MCF 10A (cell line): ENCODE measurements at regions not wholly inside any gene's neighbourhood (a gene's known extent, or its start where the extent isn't known, plus 50 kb on each side); places are given as distances from the start of the nearest gene placed in this dataset.

ENCODE experiments used
- BruUV-seq: library from RNA; stranded (reverse); fragments of 400-500 nt; replicated peaks from 2 replicates; lab custom pipeline; 2021; lab: Mats Ljungman, UMichigan
- CTCF ChIA-PET: fragments of 300-600 bp; sonication (Branson Sonifier 250); formaldehyde crosslinking; extraction: SDS; loops from one replicate; lab custom pipeline; 2021; ENCODE audit warnings: antibody characterized with exemption, inconsistent platforms; lab: Yijun Ruan, JAX
- POLR2A ChIA-PET: fragments of 300-600, 350-650 bp; sonication (Branson Sonifier 250); formaldehyde crosslinking; extraction: SDS; loops from one replicate; lab custom pipeline; 2020; ENCODE audit warnings: antibody characterized with exemption, inconsistent platforms; lab: Yijun Ruan, JAX
- DNase-seq: peaks from one replicate; pipeline ENCODE4 v3.0.0-alpha.2; 2018; ENCODE audit not compliant: unreplicated experiment
- H3K27ac Mint-ChIP-seq: one replicate; pipeline ENCODE4 v1.8.0; 2022; ENCODE audit warnings: mild to moderate bottlenecking, low read depth, mixed read lengths; ENCODE audit not compliant: unreplicated experiment
- H3K27me3 Mint-ChIP-seq: one replicate; pipeline ENCODE4 v1.8.0; 2022; ENCODE audit warnings: mixed read lengths; ENCODE audit not compliant: insufficient read depth, unreplicated experiment
- H3K36me3 Mint-ChIP-seq: one replicate; pipeline ENCODE4 v1.8.0; 2022; ENCODE audit warnings: mild to moderate bottlenecking, moderate library complexity, mixed read lengths; ENCODE audit not compliant: insufficient read depth, unreplicated experiment
- H3K4me1 Mint-ChIP-seq: one replicate; pipeline ENCODE4 v1.8.0; 2022; ENCODE audit warnings: mixed read lengths; ENCODE audit not compliant: insufficient read depth, unreplicated experiment
- H3K4me3 Mint-ChIP-seq: one replicate; pipeline ENCODE4 v1.8.0; 2022; ENCODE audit warnings: mild to moderate bottlenecking, moderate library complexity, mixed read lengths; ENCODE audit not compliant: unreplicated experiment
- H3K9me3 Mint-ChIP-seq: one replicate; pipeline ENCODE4 v1.8.0; 2022; ENCODE audit warnings: mixed read lengths; ENCODE audit not compliant: unreplicated experiment
- intact Hi-C: fragments of 100-400 bp; cut with micrococcal nuclease; formaldehyde crosslinking; loops from 2 replicates; pipeline ENCODE4 v1.14.1; 2022
- TF ChIP-seq, protein P1 (sequence below): fragments of 200-600 bp; IDR thresholded peaks from one replicate; pipeline ENCODE4 v1.8.0; 2022; ENCODE audit warnings: antibody characterized with exemption, mild to moderate bottlenecking; ENCODE audit not compliant: unreplicated experiment

DNA sequence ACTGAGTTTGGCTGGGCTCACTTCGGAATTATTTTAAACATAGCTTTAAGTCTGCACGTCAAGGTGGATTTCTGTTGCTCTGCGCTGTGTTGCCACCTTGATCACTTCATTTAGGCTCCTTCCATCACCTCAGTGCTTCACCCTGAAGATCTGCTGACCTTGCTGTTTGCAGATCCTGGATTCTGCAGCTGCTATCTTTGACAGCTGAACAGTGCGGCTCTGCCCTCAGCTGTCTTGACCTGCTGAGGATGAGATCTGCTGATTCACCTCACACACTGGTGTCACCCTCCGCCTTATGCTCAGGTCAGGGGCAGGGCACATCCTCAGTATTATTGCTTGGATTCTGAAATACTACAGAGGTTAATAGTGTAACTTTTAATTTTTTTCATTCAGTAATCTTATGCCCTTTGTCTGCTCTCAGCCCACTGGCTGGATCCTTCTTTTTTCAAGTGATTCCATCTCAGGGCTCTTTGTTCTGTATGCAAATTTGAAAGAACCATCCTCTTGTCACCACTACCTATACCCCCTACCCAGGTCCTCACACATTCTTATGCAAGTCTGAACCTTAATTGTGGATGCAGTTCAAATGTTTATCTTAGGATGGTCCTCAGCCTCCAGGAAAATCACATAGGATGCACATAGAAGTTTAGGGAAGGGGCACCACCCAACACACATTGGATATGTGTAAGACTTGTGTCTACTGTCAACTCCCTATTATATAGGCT, 364.0 kb downstream of the OLFM3 start:
- intact Hi-C loops, result no loop called here
- no peaks in the 10 kb centered on the region for H3K4me1 Mint-ChIP-seq
- TF ChIP-seq, protein P1, sequence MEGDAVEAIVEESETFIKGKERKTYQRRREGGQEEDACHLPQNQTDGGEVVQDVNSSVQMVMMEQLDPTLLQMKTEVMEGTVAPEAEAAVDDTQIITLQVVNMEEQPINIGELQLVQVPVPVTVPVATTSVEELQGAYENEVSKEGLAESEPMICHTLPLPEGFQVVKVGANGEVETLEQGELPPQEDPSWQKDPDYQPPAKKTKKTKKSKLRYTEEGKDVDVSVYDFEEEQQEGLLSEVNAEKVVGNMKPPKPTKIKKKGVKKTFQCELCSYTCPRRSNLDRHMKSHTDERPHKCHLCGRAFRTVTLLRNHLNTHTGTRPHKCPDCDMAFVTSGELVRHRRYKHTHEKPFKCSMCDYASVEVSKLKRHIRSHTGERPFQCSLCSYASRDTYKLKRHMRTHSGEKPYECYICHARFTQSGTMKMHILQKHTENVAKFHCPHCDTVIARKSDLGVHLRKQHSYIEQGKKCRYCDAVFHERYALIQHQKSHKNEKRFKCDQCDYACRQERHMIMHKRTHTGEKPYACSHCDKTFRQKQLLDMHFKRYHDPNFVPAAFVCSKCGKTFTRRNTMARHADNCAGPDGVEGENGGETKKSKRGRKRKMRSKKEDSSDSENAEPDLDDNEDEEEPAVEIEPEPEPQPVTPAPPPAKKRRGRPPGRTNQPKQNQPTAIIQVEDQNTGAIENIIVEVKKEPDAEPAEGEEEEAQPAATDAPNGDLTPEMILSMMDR, result no peak
- H3K27me3 Mint-ChIP-seq, result no peaks in the 10 kb centered on the region
- ChIA-PET CTCF (interaction anchor here (0.6 kb wide), 1 partner anchor 21 kb away, joined by 3 read pairs; no protein-coding TSS in a partner anchor), POLR2A (no interaction called here)
- no TSS peak for BruUV-seq
- no peak overlapping the region for H3K4me3 Mint-ChIP-seq
- no peaks in the 10 kb centered on the region for H3K9me3 Mint-ChIP-seq
- no peak for DNase-seq
- no peak overlapping the region for H3K27ac Mint-ChIP-seq
- no peaks in the 10 kb centered on the region for H3K36me3 Mint-ChIP-seq

DNA sequence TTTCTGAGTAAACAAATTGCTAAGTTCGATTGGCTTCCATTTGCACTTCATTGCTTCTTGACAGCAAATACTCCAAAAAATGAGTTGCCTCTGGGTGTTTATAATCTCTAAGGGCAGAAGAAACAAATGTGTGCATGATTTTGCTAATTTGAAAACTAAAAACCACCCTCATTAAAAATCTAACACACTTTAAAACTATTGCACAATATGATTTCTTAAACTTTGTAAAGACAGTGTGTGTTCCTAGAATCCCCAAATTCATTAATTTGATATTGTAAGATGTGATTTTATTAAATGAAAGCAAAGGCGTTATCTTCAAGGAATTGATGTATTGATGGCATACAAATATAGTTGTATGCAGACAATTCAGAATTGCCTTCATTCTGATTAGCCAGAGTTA, 350.9 kb downstream of the OLFM3 start:
- Mint-ChIP-seq H3K4me3 (no peak overlapping the region), H3K9me3 (no peaks in the 10 kb centered on the region), H3K27ac (no peak overlapping the region), H3K4me1 (no peaks in the 10 kb centered on the region), H3K27me3 (peaks cover 43% of the 10 kb centered on the region), H3K36me3 (no peaks in the 10 kb centered on the region)
- no TSS peak for BruUV-seq
- no peak for DNase-seq
- intact Hi-C loops, result no loop called here
- ChIA-PET CTCF (no interaction called here), POLR2A (no interaction called here)
- TF ChIP-seq, protein P1, result no peak

- no peaks in the 10 kb centered on the region for H3K36me3 Mint-ChIP-seq
- no peak overlapping the region for H3K27ac Mint-ChIP-seq
- TF ChIP-seq, protein P1, result no peak
- BruUV-seq, result no TSS peak
- no peaks in the 10 kb centered on the region for H3K4me1 Mint-ChIP-seq
- intact Hi-C loops, result loop anchor here (2.0 kb wide), 2 partner anchors 782 to 1138 kb away; no protein-coding TSS in a partner anchor
- ChIA-PET POLR2A (interaction anchor here (0.7 kb wide), 1 partner anchor 13 kb away, joined by 3 read pairs; no protein-coding TSS in a partner anchor), CTCF (interaction anchor here (0.6 to 1.7 kb wide), 11 partner anchors 10 to 1318 kb away, joined by 3 to 8 read pairs (median 4); no protein-coding TSS in a partner anchor)
- peaks cover 82% of the 10 kb centered on the region for H3K27me3 Mint-ChIP-seq
- H3K9me3 Mint-ChIP-seq, result no peaks in the 10 kb centered on the region
- no peak for DNase-seq
- no peak overlapping the region for H3K4me3 Mint-ChIP-seq
These were observed 344.2 kb downstream of the OLFM3 start for GRCh38 chr1:101652484-101652883.

- CTCF ChIA-PET, result interaction anchor here (0.5 to 1.7 kb wide), 31 partner anchors 9 to 1810 kb away, joined by 3 to 8 read pairs (median 3); no protein-coding TSS in a partner anchor
- intact Hi-C loops, result loop anchor here (1.0 to 2.0 kb wide), 6 partner anchors 133 to 1317 kb away; no protein-coding TSS in a partner anchor
- DNase-seq, result peak; percentile 56
These were observed 343.2 kb downstream of the OLFM3 start for GRCh38 chr1:101653482-101653946.

More at GRCh38 chr1:101653482-101653946, 343.2 kb downstream of the OLFM3 start:
- H3K9me3 Mint-ChIP-seq, result no peaks in the 10 kb centered on the region
- no TSS peak for BruUV-seq
- no peak overlapping the region for H3K27ac Mint-ChIP-seq
- no peak overlapping the region for H3K4me3 Mint-ChIP-seq
- peaks cover 74% of the 10 kb centered on the region for H3K27me3 Mint-ChIP-seq
- no peaks in the 10 kb centered on the region for H3K4me1 Mint-ChIP-seq
- no peaks in the 10 kb centered on the region for H3K36me3 Mint-ChIP-seq
- POLR2A ChIA-PET, result interaction anchor here (0.7 kb wide), 1 partner anchor 779 kb away, joined by 4 read pairs; no protein-coding TSS in a partner anchor
- TF ChIP-seq, protein P1, result peak; percentile 67
